ENCODE measurements at regions not wholly inside any gene's neighbourhood (a gene's known extent, or its start where the extent isn't known, plus 50 kb on each side); places are given as distances from the start of the nearest gene placed in this dataset.

GRCh38 chr7:118583641-118584040 lies 359.1 kb downstream of the ANKRD7 start:
- no peak for TF ChIP-seq CTCF (IDR thresholded peaks at IDR 0.05; ENCODE audit: low read depth, low read length, poor library complexity, severe bottlenecking)
- no peak for TF ChIP-seq EZH2phosphoT487 (IDR thresholded peaks at IDR 0.05; ENCODE audit: borderline replicate concordance, low read length)

All from DOHH2 (cell line).